Gastroesophageal sphincter (tissue), 4 donors: ENCODE measurements at regions not wholly inside any gene's neighbourhood (a gene's known extent, or its start where the extent isn't known, plus 50 kb on each side); places are given as distances from the start of the nearest gene placed in this dataset.

Source experiments
- ATAC-seq: fragments of 150-250 bp; one replicate; pipeline ENCODE4 v1.9.1; 2016; ENCODE audit warnings: mild to moderate bottlenecking, moderate library complexity
- H3K27ac ChIP-seq, 4 donors: fragments of 200-600 bp; sonication (generic) in 3 of 4; 1 replicate in 3 of 4; 2 replicates in 1 of 4; pipeline ENCODE4 v1.5.1; 2016 to 2019
- H3K27me3 ChIP-seq: fragments of 200-600 bp; sonication (generic); one replicate; pipeline ENCODE4 v1.5.1; 2019
- H3K36me3 ChIP-seq, 2 donors: fragments of 200-600 bp; sonication (generic); one replicate each; pipeline ENCODE4 v1.5.1; 2019; ENCODE audit warnings: control low read depth in 1 of 2
- H3K4me1 ChIP-seq, 3 donors: fragments of 200-600 bp; sonication (generic); 1 replicate in 2 of 3; 2 replicates in 1 of 3; pipeline ENCODE4 v1.5.1; 2016 to 2019; ENCODE audit warnings: control low read depth in 2 of 3
- H3K4me3 ChIP-seq, 2 donors: fragments of 200-600 bp; sonication (generic); one replicate each; pipeline ENCODE4 v1.5.1; 2019; ENCODE audit warnings: mild to moderate bottlenecking in 1 of 2, moderate library complexity in 1 of 2
- H3K9me3 ChIP-seq, 3 donors: fragments of 200-600 bp; sonication (generic); one replicate each; pipeline ENCODE4 v1.5.1; 2017 to 2019; ENCODE audit warnings: control low read depth in 2 of 3
- CTCF ChIP-seq, 4 experiments: fragments of 200-600 bp in 2 of 4; fragments of 450-650 bp in 2 of 4; sonication (generic) in 1 of 4; IDR thresholded peaks; one replicate each; pipeline ENCODE4 v1.5.1; 2017 to 2019; ENCODE audit warnings: antibody characterized with exemption in 4 of 4, mild to moderate bottlenecking in 2 of 4, moderate library complexity in 2 of 4
- EP300 ChIP-seq: sonication (generic); formaldehyde crosslinking; IDR thresholded peaks from one replicate; pipeline ENCODE4 v1.6.1; 2017; ENCODE audit warnings: antibody characterized with exemption, mild to moderate bottlenecking
- POLR2A ChIP-seq, 2 donors: fragments of 450-650 bp; IDR thresholded peaks; one replicate each; pipeline ENCODE4 v1.6.1; 2017; ENCODE audit warnings: antibody characterized with exemption in 2 of 2, mild to moderate bottlenecking in 2 of 2, moderate library complexity in 1 of 2
- POLR2AphosphoS5 ChIP-seq: sonication (generic); formaldehyde crosslinking; IDR thresholded peaks from one replicate; pipeline ENCODE4 v1.6.1; 2017; ENCODE audit warnings: antibody characterized with exemption
- WGBS, 2 donors: methylation state at CpG; one replicate each; pipeline ENCODE4 v1.1.5; 2018; ENCODE audit warnings: low coverage in 1 of 2; 5-methylcytosine and 5-hydroxymethylcytosine counted together

GRCh38 chr17:72311004-72311403, 190.2 kb downstream of the SOX9 start:
- TF ChIP-seq POLR2A (IDR thresholded peaks at IDR 0.05), result no peak
- H3K4me1 ChIP-seq, result no peaks in the 10 kb centered on the region
- 43% methylated on average over 1 of the region's 1 CpG; no CpG with 5 or more reads in 1 of the 2 donors for WGBS, 2 donors
- no peaks in the 10 kb centered on the region for H3K36me3 ChIP-seq
- H3K27ac ChIP-seq, result no peak overlapping the region
- no peaks in the 10 kb centered on the region for H3K9me3 ChIP-seq
- ATAC-seq, result no peak
- H3K27me3 ChIP-seq, result peaks cover 44% of the 10 kb centered on the region
- no peak overlapping the region for H3K4me3 ChIP-seq

GRCh38 chr17:72315122-72315913, 194.5 kb downstream of the SOX9 start:
- TF ChIP-seq POLR2AphosphoS5 (no peak), POLR2A (IDR thresholded peaks at IDR 0.05) (no peak), CTCF (IDR thresholded peaks at IDR 0.05) (no peak), EP300 (no peak)
- Histone ChIP-seq H3K27me3 (peaks cover 23% of the 10 kb centered on the region), H3K4me3 (no peak overlapping the region), H3K27ac (no peak overlapping the region), H3K36me3 (no peaks in the 10 kb centered on the region), H3K9me3 (no peaks in the 10 kb centered on the region), H3K4me1 (no peaks in the 10 kb centered on the region)
- 75 to 76% methylated on average over 4 of the region's 4 CpGs for WGBS, 2 donors
- ATAC-seq, result no peak

- no peak for ATAC-seq
- 60 to 67% methylated on average over 1 to 5 of the region's 5 CpGs for WGBS, 2 donors
Observed at GRCh38 chr17:72318131-72318530, 197.3 kb downstream of the SOX9 start.

GRCh38 chr17:72321896-72322295, 201.1 kb downstream of the SOX9 start:
- TF ChIP-seq POLR2A (IDR thresholded peaks at IDR 0.05) (no peak), EP300 (no peak), POLR2AphosphoS5 (no peak), CTCF (IDR thresholded peaks at IDR 0.05) (no peak)
- no peaks in the 10 kb centered on the region for H3K4me1 ChIP-seq
- H3K4me3 ChIP-seq, result no peak overlapping the region
- ATAC-seq, result no peak
- H3K36me3 ChIP-seq, result no peaks in the 10 kb centered on the region
- peaks cover 28% of the 10 kb centered on the region for H3K27me3 ChIP-seq
- H3K27ac ChIP-seq, result no peak overlapping the region
- H3K9me3 ChIP-seq, result peaks cover 0 to 9% (median 0%) of the 10 kb centered on the region in 3 donors
- 89% methylated on average over 4 of the region's 4 CpGs; no CpG with 5 or more reads in 1 of the 2 donors for WGBS, 2 donors

More at GRCh38 chr17:72318131-72318530, 197.3 kb downstream of the SOX9 start:
- no peaks in the 10 kb centered on the region for H3K4me1 ChIP-seq
- no peak overlapping the region for H3K27ac ChIP-seq
- H3K27me3 ChIP-seq, result peaks cover 23% of the 10 kb centered on the region
- H3K9me3 ChIP-seq, result no peaks in the 10 kb centered on the region
- TF ChIP-seq POLR2A (IDR thresholded peaks at IDR 0.05), result no peak
- TF ChIP-seq CTCF (IDR thresholded peaks at IDR 0.05), result no peak
- TF ChIP-seq EP300, result no peak
- no peak for TF ChIP-seq POLR2AphosphoS5
- H3K4me3 ChIP-seq, result no peak overlapping the region
- H3K36me3 ChIP-seq, result no peaks in the 10 kb centered on the region

- no peak for ATAC-seq
- Histone ChIP-seq H3K36me3 (no peaks in the 10 kb centered on the region), H3K9me3 (no peaks in the 10 kb centered on the region), H3K4me3 (no peak overlapping the region), H3K27ac (no peak overlapping the region), H3K27me3 (peaks cover 62% of the 10 kb centered on the region), H3K4me1 (no peaks in the 10 kb centered on the region)
- WGBS, 2 donors, result 50 to 81% methylated on average over 2 to 3 of the region's 3 CpGs
- TF ChIP-seq CTCF (IDR thresholded peaks at IDR 0.05), result no peak
- no peak for TF ChIP-seq POLR2A (IDR thresholded peaks at IDR 0.05)
- TF ChIP-seq POLR2AphosphoS5, result no peak
- no peak for TF ChIP-seq EP300
Observed at GRCh38 chr17:72332367-72332766, 211.5 kb downstream of the SOX9 start.
